Activated CD4-positive, alpha-beta T cell treated with anti-CD3 and anti-CD28 coated beads, Interleukin-2, amount 10 ng/mL, durations not matched to agents 7 days and 5 days (primary cell): ENCODE measurements at regions not wholly inside any gene's neighbourhood (a gene's known extent, or its start where the extent isn't known, plus 50 kb on each side); places are given as distances from the start of the nearest gene placed in this dataset.
"Not testable (repeated sequence)": the region's sequence is repeated elsewhere in the genome, so short reads cannot be mapped to it uniquely, and the experiment has no call there.

Source experiments
- CTCF ChIA-PET: fragments of 350-600 bp; sonication (Branson Sonifier 250); formaldehyde crosslinking; loops from one replicate; lab custom pipeline; 2021; ENCODE audit warnings: antibody characterized with exemption; lab: Charles Lee
- POLR2A ChIA-PET: fragments of 350-600 bp; sonication (Branson Sonifier 250); formaldehyde crosslinking; loops from one replicate; lab custom pipeline; 2021; ENCODE audit warnings: antibody characterized with exemption; lab: Charles Lee
- DNase-seq: peaks from one replicate; pipeline ENCODE4 v3.0.0-alpha.2; 2020
- H3K27ac Mint-ChIP-seq: one replicate; pipeline ENCODE4 v1.8.0; 2021; ENCODE audit warnings: mild to moderate bottlenecking, moderate library complexity, mixed read lengths
- H3K27me3 Mint-ChIP-seq: one replicate; pipeline ENCODE4 v1.8.0; 2021; ENCODE audit warnings: mixed read lengths
- H3K36me3 Mint-ChIP-seq: one replicate; pipeline ENCODE4 v1.8.0; 2021; ENCODE audit warnings: low read depth, mixed read lengths
- H3K4me1 Mint-ChIP-seq: one replicate; pipeline ENCODE4 v1.8.0; 2021; ENCODE audit warnings: mixed read lengths
- H3K4me3 Mint-ChIP-seq: one replicate; pipeline ENCODE4 v1.8.0; 2021; ENCODE audit warnings: mild to moderate bottlenecking, moderate library complexity, mixed read lengths
- H3K9me3 Mint-ChIP-seq: one replicate; pipeline ENCODE4 v1.8.0; 2021; ENCODE audit warnings: mixed read lengths

DNA sequence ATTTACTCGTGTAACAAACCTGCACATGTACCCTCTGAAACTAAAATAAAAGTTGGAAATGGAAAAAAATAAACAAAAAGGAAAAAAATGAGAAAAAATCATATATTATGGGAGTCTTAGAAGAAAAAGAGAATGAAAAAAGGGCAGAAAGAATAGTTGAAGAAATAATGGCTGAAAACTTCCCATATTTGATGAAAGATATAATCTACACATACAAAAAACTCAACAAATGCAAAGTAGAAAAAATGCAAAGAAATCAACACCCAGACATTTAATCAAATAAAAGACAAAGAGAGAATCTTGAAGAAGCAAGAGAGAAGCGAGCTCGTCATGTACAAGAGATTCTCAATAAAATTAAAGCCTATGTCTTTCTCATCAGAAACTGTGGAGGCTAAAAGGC, 73.8 kb downstream of the SLC25A46 start:
- peaks cover 2% of the 10 kb centered on the region for H3K27me3 Mint-ChIP-seq
- ChIA-PET CTCF (no interaction called here), POLR2A (no interaction called here)
- H3K36me3 Mint-ChIP-seq: no peaks in the 10 kb centered on the region
- H3K4me1 Mint-ChIP-seq: no peaks in the 10 kb centered on the region
- peaks cover 5% of the 10 kb centered on the region for H3K9me3 Mint-ChIP-seq
- DNase-seq: no peak
- H3K4me3 Mint-ChIP-seq: no peak overlapping the region
- H3K27ac Mint-ChIP-seq: no peak overlapping the region

DNA sequence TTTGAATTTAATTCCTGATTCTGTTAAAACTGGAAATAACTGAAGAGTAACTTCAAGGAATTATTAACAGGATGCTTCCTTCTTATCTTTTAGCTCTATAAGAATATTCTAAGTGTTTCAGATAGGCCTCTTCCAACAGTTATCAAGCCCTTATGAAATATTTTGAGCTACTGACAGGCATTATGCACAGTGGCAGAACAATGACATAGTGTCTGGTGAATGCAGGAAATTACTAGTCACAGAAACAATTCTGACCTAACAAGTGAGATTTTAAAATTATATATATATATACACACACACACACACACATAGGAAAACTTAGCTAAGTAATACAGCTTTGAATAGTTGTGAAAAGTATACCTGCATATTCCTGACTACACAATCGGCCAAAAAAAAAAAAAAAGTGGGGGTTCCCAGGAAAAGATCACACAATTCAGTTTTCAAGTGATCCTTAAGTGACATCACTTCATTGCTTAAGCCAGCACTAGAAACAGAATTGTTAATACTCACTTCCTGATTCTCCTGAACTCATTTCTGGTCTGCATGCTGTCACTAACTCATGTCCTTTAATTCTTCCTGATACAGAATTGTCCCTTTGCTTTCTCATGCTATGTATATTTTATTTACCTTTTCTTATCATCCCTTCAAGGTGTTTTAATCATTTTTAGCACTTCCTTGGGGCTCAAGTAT, 77.3 kb downstream of the SLC25A46 start:
- Mint-ChIP-seq H3K9me3 (peaks cover 5% of the 10 kb centered on the region), H3K4me1 (no peaks in the 10 kb centered on the region), H3K27ac (no peak overlapping the region), H3K27me3 (peaks cover 2% of the 10 kb centered on the region), H3K4me3 (no peak overlapping the region), H3K36me3 (no peaks in the 10 kb centered on the region)
- CTCF ChIA-PET: no interaction called here
- POLR2A ChIA-PET: no interaction called here
- DNase-seq: no peak

DNA sequence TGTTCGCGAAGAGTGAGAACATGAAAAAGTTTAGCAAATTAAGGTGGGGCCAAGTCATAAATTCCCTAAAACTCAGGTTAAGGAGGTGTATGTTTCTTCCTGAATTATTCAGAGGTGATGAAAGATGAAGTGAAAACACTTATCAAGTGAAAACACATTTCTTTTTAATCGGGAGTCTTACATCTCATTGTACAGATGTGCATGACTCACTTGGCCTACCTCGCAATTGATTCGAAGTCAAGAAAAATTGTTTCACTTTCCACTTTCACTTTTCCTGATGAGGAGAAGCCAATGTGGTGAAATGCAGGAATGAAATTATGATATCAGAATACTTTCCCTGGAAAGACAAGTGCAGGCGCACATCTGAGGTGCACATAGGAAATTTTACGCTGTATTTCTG, 78.7 kb downstream of the SLC25A46 start:
- Mint-ChIP-seq H3K4me1 (no peaks in the 10 kb centered on the region), H3K4me3 (no peak overlapping the region), H3K27ac (no peak overlapping the region), H3K9me3 (no peaks in the 10 kb centered on the region), H3K36me3 (no peaks in the 10 kb centered on the region), H3K27me3 (peaks cover 2% of the 10 kb centered on the region)
- DNase-seq: no peak
- CTCF ChIA-PET: no interaction called here
- POLR2A ChIA-PET: no interaction called here

DNA sequence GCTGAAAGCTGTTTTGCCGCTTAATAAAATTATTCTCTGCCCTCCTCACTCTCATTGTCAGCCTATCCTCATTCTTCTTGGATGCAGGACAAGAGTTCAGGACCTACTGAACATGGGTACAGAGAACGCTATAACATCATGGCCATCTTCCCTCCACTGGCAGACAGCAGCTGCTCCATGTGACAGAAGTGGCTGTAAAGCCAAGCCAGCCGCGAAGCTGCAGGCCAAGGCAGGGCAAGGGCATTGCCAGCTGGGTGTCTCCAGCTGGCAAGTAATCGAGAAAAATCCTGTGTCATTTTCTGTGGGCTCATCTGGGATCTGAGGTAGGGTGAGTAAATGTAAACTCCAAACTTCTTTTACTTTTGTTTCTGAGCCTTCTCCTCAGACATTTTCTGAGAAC, 84.8 kb downstream of the SLC25A46 start:
- ChIA-PET CTCF (no interaction called here), POLR2A (no interaction called here)
- no peaks in the 10 kb centered on the region for H3K36me3 Mint-ChIP-seq
- DNase-seq: no peak
- H3K4me1 Mint-ChIP-seq: no peaks in the 10 kb centered on the region
- H3K27ac Mint-ChIP-seq: no peak overlapping the region
- no peaks in the 10 kb centered on the region for H3K27me3 Mint-ChIP-seq
- H3K9me3 Mint-ChIP-seq: peaks cover 3% of the 10 kb centered on the region
- H3K4me3 Mint-ChIP-seq: no peak overlapping the region

DNA sequence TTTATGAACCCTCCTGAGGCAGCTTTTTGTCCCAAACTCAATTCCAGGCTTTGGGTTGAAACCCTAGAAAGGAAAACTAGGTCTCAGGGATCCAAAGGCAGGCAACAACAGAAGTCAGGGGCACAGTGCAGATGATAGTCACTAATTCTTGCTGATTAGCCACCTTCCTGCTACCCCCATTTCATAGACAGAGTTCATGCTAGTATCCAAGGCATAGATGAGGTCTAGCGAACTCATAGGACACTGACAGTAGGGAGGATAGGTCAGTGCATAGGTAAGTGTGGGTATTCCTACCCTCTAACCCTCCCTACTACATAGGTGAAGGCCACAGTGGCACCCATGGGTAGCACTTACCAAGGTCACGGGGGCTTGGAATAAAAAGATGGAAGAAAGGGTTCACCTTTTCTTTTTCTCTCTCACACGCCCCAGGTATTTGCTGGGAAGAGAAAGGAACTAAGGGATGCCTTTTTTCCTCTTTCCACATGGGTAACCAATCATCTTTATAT, 86.2 kb downstream of the SLC25A46 start:
- Mint-ChIP-seq H3K27me3 (no peaks in the 10 kb centered on the region), H3K36me3 (no peaks in the 10 kb centered on the region), H3K4me3 (no peak overlapping the region), H3K4me1 (no peaks in the 10 kb centered on the region), H3K9me3 (peaks cover 5% of the 10 kb centered on the region), H3K27ac (no peak overlapping the region)
- CTCF ChIA-PET: no interaction called here
- DNase-seq: no peak
- POLR2A ChIA-PET: no interaction called here

DNA sequence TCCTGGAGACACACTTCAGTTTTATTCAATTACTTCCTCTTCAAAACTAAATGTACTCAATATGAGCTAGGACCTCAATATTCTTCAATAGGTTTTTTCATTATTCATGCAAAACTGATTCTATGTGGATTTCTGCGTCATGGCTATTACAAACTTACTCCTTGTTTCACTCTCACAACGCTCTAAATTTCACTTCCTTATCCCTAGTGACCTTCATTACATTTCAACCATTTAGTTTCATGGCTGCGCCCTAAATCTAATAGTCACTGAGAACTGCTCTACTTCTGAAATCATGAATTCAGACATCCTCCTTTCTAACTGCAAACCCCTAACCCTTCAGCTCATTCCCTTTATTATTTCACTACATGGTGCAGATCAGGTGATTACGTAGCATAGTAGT, 93.9 kb downstream of the SLC25A46 start:
- H3K36me3 Mint-ChIP-seq: no peaks in the 10 kb centered on the region
- ChIA-PET POLR2A (no interaction called here), CTCF (no interaction called here)
- no peak overlapping the region for H3K27ac Mint-ChIP-seq
- no peak overlapping the region for H3K4me3 Mint-ChIP-seq
- H3K4me1 Mint-ChIP-seq: no peaks in the 10 kb centered on the region
- no peaks in the 10 kb centered on the region for H3K27me3 Mint-ChIP-seq
- DNase-seq: no peak
- peaks cover 5% of the 10 kb centered on the region for H3K9me3 Mint-ChIP-seq

DNA sequence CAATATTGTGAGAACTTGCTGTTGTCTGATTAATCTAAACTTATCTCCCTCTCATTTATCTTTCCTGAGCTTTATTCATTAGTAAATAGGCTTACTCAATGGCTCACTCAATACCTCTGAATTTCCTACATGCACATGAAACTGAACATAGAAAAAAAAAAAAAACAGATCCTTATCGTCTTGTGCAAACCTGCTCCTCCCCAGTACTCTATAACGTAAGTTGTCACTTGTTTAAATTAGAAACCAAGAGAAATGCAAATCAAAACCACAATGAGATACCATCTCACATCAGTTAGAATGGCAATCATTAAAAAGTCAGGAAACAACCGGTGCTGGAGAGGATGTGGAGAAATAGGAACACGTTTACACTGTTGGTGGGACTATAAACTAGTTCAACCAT, 96.1 kb downstream of the SLC25A46 start:
- H3K9me3 Mint-ChIP-seq, H3K4me1 Mint-ChIP-seq, CTCF ChIA-PET, H3K4me3 Mint-ChIP-seq, H3K27me3 Mint-ChIP-seq, DNase-seq, POLR2A ChIA-PET, H3K27ac Mint-ChIP-seq, H3K36me3 Mint-ChIP-seq: not testable (repeated sequence)

DNA sequence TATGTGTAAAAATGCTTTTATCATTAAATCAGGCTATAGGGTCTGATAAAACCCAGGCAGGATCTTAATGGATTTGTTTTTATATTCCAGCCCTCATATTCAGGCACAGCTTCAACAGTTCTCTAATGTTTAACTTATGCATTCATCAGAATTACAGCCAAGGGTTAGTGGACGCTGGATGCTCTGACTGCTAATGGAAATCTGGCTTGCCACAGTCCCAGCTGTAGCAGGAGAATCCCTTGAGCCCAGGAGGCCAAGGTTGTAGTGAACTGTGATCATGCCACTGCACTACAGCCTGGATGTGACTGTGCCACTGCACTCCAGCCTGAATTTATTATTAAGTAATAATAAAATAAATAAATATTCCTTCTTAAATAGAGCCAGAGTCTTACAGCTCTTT, 98.0 kb downstream of the SLC25A46 start:
- H3K4me3 Mint-ChIP-seq: no peak overlapping the region
- no peaks in the 10 kb centered on the region for H3K9me3 Mint-ChIP-seq
- no peaks in the 10 kb centered on the region for H3K4me1 Mint-ChIP-seq
- no peaks in the 10 kb centered on the region for H3K36me3 Mint-ChIP-seq
- POLR2A ChIA-PET: no interaction called here
- H3K27me3 Mint-ChIP-seq: no peaks in the 10 kb centered on the region
- no peak overlapping the region for H3K27ac Mint-ChIP-seq
- DNase-seq: no peak
- CTCF ChIA-PET: no interaction called here

DNA sequence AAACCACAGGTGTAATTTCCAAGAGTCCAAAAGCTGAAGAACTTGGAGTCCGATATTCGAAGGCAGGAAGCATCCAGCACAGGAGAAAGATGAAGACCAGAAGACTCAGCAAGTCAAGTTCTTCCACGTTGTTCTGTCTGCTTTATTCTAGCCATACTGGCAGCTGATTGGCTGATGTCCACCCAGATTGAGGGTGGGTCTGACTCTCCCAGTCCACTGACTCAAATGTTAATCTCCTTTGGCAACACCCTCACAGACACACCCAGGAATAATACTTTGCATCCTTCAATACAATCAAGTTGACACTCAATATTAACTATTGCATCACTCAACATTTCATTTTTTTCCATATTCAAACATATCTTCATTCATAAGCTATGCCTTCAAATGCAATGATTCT, 99.5 kb downstream of the SLC25A46 start:
- H3K4me1 Mint-ChIP-seq, CTCF ChIA-PET, H3K9me3 Mint-ChIP-seq: not testable (repeated sequence)

DNA sequence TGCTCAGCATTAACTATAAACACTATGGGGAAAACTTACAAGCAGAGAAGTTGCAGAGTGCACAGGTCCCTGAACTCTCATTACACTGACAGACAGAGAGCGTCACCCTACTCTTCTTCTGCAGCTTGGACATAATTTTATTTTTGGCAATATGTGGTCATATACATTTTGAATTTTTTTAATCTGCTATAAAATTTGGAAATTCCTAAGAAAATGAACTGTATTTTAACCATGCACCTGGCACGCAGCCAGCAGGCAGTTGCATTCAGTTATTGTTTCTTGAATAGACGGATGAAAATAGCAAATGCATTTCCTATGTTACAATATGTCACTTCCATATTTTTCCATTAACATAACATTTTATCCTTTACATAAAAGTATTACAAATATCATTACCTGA, 100.2 kb downstream of the SLC25A46 start:
- no peak for DNase-seq
- H3K27ac Mint-ChIP-seq: no peak overlapping the region
- H3K4me3 Mint-ChIP-seq: no peak overlapping the region
- H3K36me3 Mint-ChIP-seq: no peaks in the 10 kb centered on the region
- H3K27me3 Mint-ChIP-seq: no peaks in the 10 kb centered on the region
- no peaks in the 10 kb centered on the region for H3K9me3 Mint-ChIP-seq
- ChIA-PET CTCF (no interaction called here), POLR2A (no interaction called here)
- no peaks in the 10 kb centered on the region for H3K4me1 Mint-ChIP-seq

More for the DNA sequence above, 99.5 kb downstream of the SLC25A46 start:
- H3K36me3 Mint-ChIP-seq, H3K27ac Mint-ChIP-seq, H3K27me3 Mint-ChIP-seq, DNase-seq, POLR2A ChIA-PET, H3K4me3 Mint-ChIP-seq: not testable (repeated sequence)

DNA sequence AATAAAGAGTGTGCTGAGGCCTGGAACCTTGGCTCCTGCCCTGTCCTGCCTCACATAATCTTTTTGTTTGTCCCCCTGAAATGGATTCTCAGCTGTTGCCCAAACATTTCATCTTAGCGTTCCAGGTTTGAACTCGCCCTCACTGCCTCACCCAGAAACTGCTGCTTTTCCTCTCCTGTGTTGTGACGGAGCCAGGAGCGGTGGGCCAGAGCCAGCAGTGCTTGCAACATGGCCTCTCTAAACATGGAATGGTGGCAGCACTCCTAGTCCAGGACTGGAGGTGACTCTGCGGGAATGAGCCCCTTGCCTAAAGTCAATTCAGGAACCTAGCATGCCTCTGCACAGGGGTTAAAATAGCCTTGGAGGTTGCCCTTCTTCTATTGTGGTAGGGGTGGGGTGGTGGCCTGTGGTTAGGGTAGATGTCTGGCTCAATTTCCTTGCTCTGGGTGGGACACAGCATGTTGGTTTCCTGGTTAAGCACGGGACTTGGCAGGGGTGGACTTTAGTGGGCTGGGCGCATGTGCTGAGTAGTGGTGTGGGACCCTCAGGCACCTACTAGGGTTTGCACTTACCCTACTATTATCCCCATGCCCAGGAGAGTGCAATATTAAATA, 101.6 kb downstream of the SLC25A46 start:
- no peak overlapping the region for H3K4me3 Mint-ChIP-seq
- no peaks in the 10 kb centered on the region for H3K4me1 Mint-ChIP-seq
- no peak for DNase-seq
- no peaks in the 10 kb centered on the region for H3K36me3 Mint-ChIP-seq
- CTCF ChIA-PET: no interaction called here
- H3K9me3 Mint-ChIP-seq: no peaks in the 10 kb centered on the region
- H3K27ac Mint-ChIP-seq: no peak overlapping the region
- no peaks in the 10 kb centered on the region for H3K27me3 Mint-ChIP-seq
- POLR2A ChIA-PET: no interaction called here

DNA sequence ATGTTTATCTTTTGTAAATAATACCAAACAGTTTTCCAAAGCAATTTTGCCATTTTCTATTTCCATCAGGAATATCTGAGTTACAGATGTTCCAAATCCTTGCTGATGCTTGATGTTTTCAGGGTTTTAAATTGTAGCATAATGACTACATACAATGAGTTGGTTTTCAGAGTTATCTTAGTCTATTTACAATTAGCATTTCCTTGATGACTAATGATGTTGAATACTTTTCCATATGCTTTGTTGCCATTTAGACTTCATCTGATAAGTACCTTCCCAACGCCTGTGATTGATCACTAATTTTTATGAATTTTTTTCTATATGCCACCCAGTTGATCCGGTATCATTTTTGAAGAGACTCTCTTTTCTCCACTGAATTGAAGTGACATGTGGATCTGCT, 102.3 kb downstream of the SLC25A46 start:
- no peak overlapping the region for H3K27ac Mint-ChIP-seq
- ChIA-PET POLR2A (no interaction called here), CTCF (no interaction called here)
- H3K4me1 Mint-ChIP-seq: no peaks in the 10 kb centered on the region
- no peak for DNase-seq
- H3K9me3 Mint-ChIP-seq: no peaks in the 10 kb centered on the region
- no peak overlapping the region for H3K4me3 Mint-ChIP-seq
- no peaks in the 10 kb centered on the region for H3K27me3 Mint-ChIP-seq
- no peaks in the 10 kb centered on the region for H3K36me3 Mint-ChIP-seq

DNA sequence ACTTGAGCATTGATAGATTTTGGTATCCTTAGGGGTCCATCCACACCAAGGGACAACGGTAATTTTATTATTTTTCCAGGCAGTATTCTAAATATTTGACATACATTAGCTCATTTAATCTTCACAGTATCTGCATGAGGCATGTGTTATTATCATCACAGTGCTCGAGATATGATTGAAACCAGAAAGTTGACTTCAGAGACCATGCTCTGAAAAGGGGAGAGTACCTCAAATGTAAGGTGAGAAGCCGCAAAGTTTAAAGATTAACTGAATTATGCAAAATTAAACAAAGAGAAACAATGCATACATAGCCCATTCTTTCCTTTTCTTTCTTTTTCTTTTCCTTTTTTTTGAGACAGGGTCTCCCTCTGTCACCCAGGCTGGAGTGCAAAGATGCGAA, 104.1 kb downstream of the SLC25A46 start:
- DNase-seq: no peak
- no peak overlapping the region for H3K4me3 Mint-ChIP-seq
- POLR2A ChIA-PET: no interaction called here

DNA sequence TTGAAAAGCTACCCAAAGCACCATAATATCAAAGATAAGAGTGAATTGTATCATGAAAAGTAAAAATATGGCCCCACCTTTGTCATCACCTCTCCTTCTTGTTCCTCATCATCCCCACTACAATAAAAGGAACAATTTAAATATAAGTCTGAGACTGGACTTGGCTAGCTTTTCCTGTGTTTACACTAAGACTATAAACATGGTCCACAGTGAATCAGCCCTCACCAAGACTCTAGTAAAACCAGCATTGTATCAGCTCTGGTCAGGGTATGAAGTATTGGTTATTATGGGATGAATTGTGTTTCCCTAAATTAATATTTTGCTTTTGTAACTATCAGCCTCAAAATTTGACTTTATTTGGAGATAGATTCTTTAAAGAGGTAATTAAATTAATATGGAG, 105.4 kb downstream of the SLC25A46 start:
- H3K4me3 Mint-ChIP-seq: no peak overlapping the region
- no peaks in the 10 kb centered on the region for H3K9me3 Mint-ChIP-seq
- ChIA-PET POLR2A (no interaction called here), CTCF (no interaction called here)
- DNase-seq: no peak
- H3K4me1 Mint-ChIP-seq: no peaks in the 10 kb centered on the region
- no peak overlapping the region for H3K27ac Mint-ChIP-seq
- H3K36me3 Mint-ChIP-seq: no peaks in the 10 kb centered on the region
- H3K27me3 Mint-ChIP-seq: no peaks in the 10 kb centered on the region

More for the DNA sequence above, 104.1 kb downstream of the SLC25A46 start:
- Mint-ChIP-seq H3K9me3 (no peaks in the 10 kb centered on the region), H3K36me3 (no peaks in the 10 kb centered on the region), H3K27ac (no peak overlapping the region), H3K27me3 (no peaks in the 10 kb centered on the region), H3K4me1 (no peaks in the 10 kb centered on the region)
- CTCF ChIA-PET: no interaction called here
